ENCODE measurements at regions not wholly inside any gene's neighbourhood (a gene's known extent, or its start where the extent isn't known, plus 50 kb on each side); places are given as distances from the start of the nearest gene placed in this dataset.

DNA sequence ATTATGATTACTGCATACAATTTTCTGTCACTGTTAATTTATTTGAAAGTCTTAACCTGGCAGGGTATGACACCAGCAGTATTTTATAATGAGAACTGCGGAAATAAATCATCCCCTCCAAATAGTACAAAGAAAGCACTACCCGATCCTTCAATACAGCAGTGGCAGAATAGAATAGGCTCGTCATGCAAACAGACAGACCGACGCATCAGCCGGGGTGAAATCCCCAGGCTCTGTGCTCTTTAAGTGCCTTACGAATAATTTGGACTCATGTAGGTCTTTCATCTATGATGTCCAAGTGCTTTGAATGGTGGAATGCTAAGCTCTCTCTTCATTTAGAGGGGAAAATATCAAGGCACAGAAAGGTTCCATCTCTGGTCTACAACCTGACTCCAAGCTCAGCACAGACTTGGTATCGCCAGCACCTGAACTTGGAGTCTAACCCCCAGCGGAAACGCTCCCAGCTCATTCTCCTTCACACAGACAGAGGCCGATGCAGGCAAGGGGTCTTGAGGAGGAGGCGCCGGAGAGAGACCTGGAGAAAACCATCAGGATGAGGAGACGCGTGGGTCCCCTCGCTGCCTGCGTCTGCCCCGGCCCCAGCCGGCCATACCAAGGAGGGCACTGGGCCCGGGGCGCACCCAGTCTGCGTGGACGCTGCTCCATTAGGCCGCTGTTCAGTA, 568.1 kb upstream of the MKI67 start:
- ChIA-PET POLR2A (no interaction called here), CTCF (no interaction called here)
- H3K27me3 Mint-ChIP-seq = no peaks in the 10 kb centered on the region
- H3K27ac Mint-ChIP-seq = no peak overlapping the region
- no peaks in the 10 kb centered on the region for H3K9me3 Mint-ChIP-seq
- ATAC-seq (ENCODE audit: low read depth) (no peak), DNase-seq (no peak)
- H3K4me3 Mint-ChIP-seq = no peak overlapping the region
- no peak for TF ChIP-seq CTCF (IDR thresholded peaks at IDR 0.05)
- no peaks in the 10 kb centered on the region for H3K36me3 Mint-ChIP-seq (ENCODE audit: low read depth)
- intact Hi-C loops (cut with micrococcal nuclease) = no loop called here
- no peaks in the 10 kb centered on the region for H3K4me1 Mint-ChIP-seq

GRCh38 chr10:128694851-128695725, 568.9 kb upstream of the MKI67 start:
- CTCF ChIA-PET = no interaction called here

DNA sequence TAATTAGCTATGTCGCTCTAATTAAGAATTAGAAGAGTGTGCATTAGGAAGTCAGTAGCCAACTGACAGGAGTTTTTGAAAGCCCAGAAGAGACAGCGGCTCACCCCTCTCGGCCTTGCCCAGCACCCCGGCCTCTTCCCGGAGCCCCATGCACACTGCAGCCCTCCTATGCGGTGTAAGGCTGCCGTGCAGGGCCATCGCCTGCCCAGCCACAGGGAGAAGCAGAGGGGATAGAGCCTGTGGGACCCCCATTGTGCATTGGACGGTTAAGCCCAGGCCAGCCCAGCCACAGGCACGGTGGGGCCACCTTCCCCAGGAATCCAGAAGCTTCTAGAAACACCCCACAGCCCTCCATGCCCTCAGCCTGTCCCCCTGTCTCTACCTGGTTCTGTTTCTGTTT, 569.7 kb upstream of the MKI67 start:
- POLR2A ChIA-PET = no interaction called here
- H3K4me3 Mint-ChIP-seq = no peak overlapping the region
- ATAC-seq (ENCODE audit: low read depth) (no peak), DNase-seq (no peak)
- H3K27ac Mint-ChIP-seq = no peak overlapping the region
- CTCF ChIA-PET = no interaction called here
- H3K4me1 Mint-ChIP-seq = no peaks in the 10 kb centered on the region
- no peaks in the 10 kb centered on the region for H3K9me3 Mint-ChIP-seq
- TF ChIP-seq CTCF (IDR thresholded peaks at IDR 0.05) = no peak
- no peaks in the 10 kb centered on the region for H3K36me3 Mint-ChIP-seq (ENCODE audit: low read depth)
- no peaks in the 10 kb centered on the region for H3K27me3 Mint-ChIP-seq
- intact Hi-C loops (cut with micrococcal nuclease) = no loop called here

More at GRCh38 chr10:128694851-128695725, 568.9 kb upstream of the MKI67 start:
- ATAC-seq (ENCODE audit: low read depth) (no peak), DNase-seq (no peak)
- no peaks in the 10 kb centered on the region for H3K27me3 Mint-ChIP-seq
- no peaks in the 10 kb centered on the region for H3K4me1 Mint-ChIP-seq
- H3K4me3 Mint-ChIP-seq = no peak overlapping the region
- no peak overlapping the region for H3K27ac Mint-ChIP-seq
- no peaks in the 10 kb centered on the region for H3K9me3 Mint-ChIP-seq
- no peaks in the 10 kb centered on the region for H3K36me3 Mint-ChIP-seq (ENCODE audit: low read depth)
- intact Hi-C loops (cut with micrococcal nuclease) = no loop called here
- POLR2A ChIA-PET = no interaction called here
- TF ChIP-seq CTCF (IDR thresholded peaks at IDR 0.05) = no peak

- no peak for TF ChIP-seq CTCF (IDR thresholded peaks at IDR 0.05)
- ATAC-seq (ENCODE audit: low read depth) (no peak), DNase-seq (no peak)
- CTCF ChIA-PET = no interaction called here
- no peak overlapping the region for H3K4me3 Mint-ChIP-seq
- H3K9me3 Mint-ChIP-seq = no peaks in the 10 kb centered on the region
- no peaks in the 10 kb centered on the region for H3K36me3 Mint-ChIP-seq (ENCODE audit: low read depth)
- intact Hi-C loops (cut with micrococcal nuclease) = no loop called here
- H3K27ac Mint-ChIP-seq = no peak overlapping the region
- H3K27me3 Mint-ChIP-seq = no peaks in the 10 kb centered on the region
- POLR2A ChIA-PET = no interaction called here
- no peaks in the 10 kb centered on the region for H3K4me1 Mint-ChIP-seq
Measured at GRCh38 chr10:128697437-128697836, 571.2 kb upstream of the MKI67 start.

- intact Hi-C loops (cut with micrococcal nuclease) = no loop called here
- Mint-ChIP-seq H3K4me3 (no peak overlapping the region), H3K27me3 (no peaks in the 10 kb centered on the region), H3K36me3 (ENCODE audit: low read depth) (no peaks in the 10 kb centered on the region), H3K4me1 (no peaks in the 10 kb centered on the region), H3K9me3 (no peaks in the 10 kb centered on the region), H3K27ac (no peak overlapping the region)
- no peak for ATAC-seq (ENCODE audit: low read depth)
- no peak for TF ChIP-seq CTCF (IDR thresholded peaks at IDR 0.05)
- DNase-seq = no peak
- POLR2A ChIA-PET = no interaction called here
- CTCF ChIA-PET = no interaction called here
Measured at GRCh38 chr10:128701381-128701780, 575.2 kb upstream of the MKI67 start.
